HEK293 (cell line): ENCODE measurements at regions not wholly inside any gene's neighbourhood (a gene's known extent, or its start where the extent isn't known, plus 50 kb on each side); places are given as distances from the start of the nearest gene placed in this dataset.

Experiments
- CTCF ChIA-PET: fragments of 350-600 bp; formaldehyde crosslinking; extraction: SDS; loops from one replicate; lab custom pipeline; 2021; ENCODE audit warnings: antibody characterized with exemption; lab: Yijun Ruan, JAX
- POLR2A ChIA-PET: fragments of 300-600 bp; formaldehyde crosslinking; extraction: SDS; loops from one replicate; lab custom pipeline; 2020; ENCODE audit warnings: antibody characterized with exemption, inconsistent platforms; lab: Yijun Ruan, JAX
- H3K27ac ChIP-seq: fragments of 200-500 bp; sonication (Bioruptor generic); 2 replicates; pipeline ENCODE4 v1.5.1; 2014; ENCODE audit warnings: low read depth, low read length, control low read depth, inconsistent platforms; ENCODE audit errors: extremely low read depth
- H3K36me3 ChIP-seq, 2 experiments: fragments of 200-500 bp in 1 of 2; sonication (Bioruptor generic) in 1 of 2; 1 replicate in 1 of 2; 2 replicates in 1 of 2; pipeline ENCODE4 v1.5.1; 2014 to 2017; ENCODE audit warnings: inconsistent platforms in 2 of 2, low read length in 2 of 2; ENCODE audit not compliant: control insufficient read depth in 2 of 2, insufficient read depth in 1 of 2
- H3K4me1 ChIP-seq: fragments of 200-500 bp; sonication (Bioruptor generic); 2 replicates; pipeline ENCODE4 v1.5.1; 2014; ENCODE audit warnings: mild to moderate bottlenecking, low read length, inconsistent platforms; ENCODE audit not compliant: control insufficient read depth, insufficient read depth
- H3K4me3 ChIP-seq: 2 replicates; pipeline ENCODE4 v1.5.1; 2011; ENCODE audit warnings: low read depth, mild to moderate bottlenecking, control low read depth, low read length, moderate library complexity
- H3K9me3 ChIP-seq: fragments of 200-500 bp; sonication (Bioruptor generic); 2 replicates; pipeline ENCODE4 v1.5.1; 2014; ENCODE audit warnings: low read depth, low read length, inconsistent platforms; ENCODE audit not compliant: control insufficient read depth, insufficient read depth
- PATZ1 ChIP-seq: fragments of 450-650 bp; formaldehyde crosslinking; IDR thresholded peaks from 2 replicates; pipeline ENCODE4 v1.5.1; 2016; ENCODE audit warnings: missing biosample characterization, missing genetic modification characterization
- PRDM2 ChIP-seq: fragments of 450-650 bp; formaldehyde crosslinking; IDR thresholded peaks from 2 replicates; pipeline ENCODE4 v1.5.1; 2016; ENCODE audit warnings: missing biosample characterization, missing genetic modification characterization, borderline replicate concordance
- SCRT1 ChIP-seq: fragments of 450-650 bp; formaldehyde crosslinking; IDR thresholded peaks from 2 replicates; pipeline ENCODE4 v1.5.1; 2016; ENCODE audit warnings: missing biosample characterization, missing genetic modification characterization, borderline replicate concordance
- SP3 ChIP-seq: fragments of 450-650 bp; formaldehyde crosslinking; IDR thresholded peaks from 2 replicates; pipeline ENCODE4 v1.5.1; 2016; ENCODE audit warnings: missing biosample characterization, missing genetic modification characterization
- ZBTB20 ChIP-seq: fragments of 450-650 bp; formaldehyde crosslinking; IDR thresholded peaks from 2 replicates; pipeline ENCODE4 v1.5.1; 2016; ENCODE audit warnings: missing biosample characterization, missing genetic modification characterization
- ZFP3 ChIP-seq: fragments of 450-650 bp; formaldehyde crosslinking; IDR thresholded peaks from 2 replicates; pipeline ENCODE4 v1.5.1; 2016; ENCODE audit warnings: low read depth, missing biosample characterization, missing genetic modification characterization
- ZFP41 ChIP-seq: fragments of 450-650 bp; formaldehyde crosslinking; IDR thresholded peaks from 2 replicates; pipeline ENCODE4 v1.5.1; 2016; ENCODE audit warnings: missing biosample characterization, missing genetic modification characterization, borderline replicate concordance
- ZNF16 ChIP-seq: fragments of 450-650 bp; formaldehyde crosslinking; IDR thresholded peaks from 2 replicates; pipeline ENCODE4 v1.5.1; 2016; ENCODE audit warnings: low read depth, missing biosample characterization, missing genetic modification characterization
- ZNF335 ChIP-seq: fragments of 450-650 bp; formaldehyde crosslinking; conservative IDR thresholded peaks from 2 replicates; pipeline ENCODE4 v1.5.1; 2016; ENCODE audit warnings: missing biosample characterization, missing genetic modification characterization
- ZNF426 ChIP-seq: fragments of 450-650 bp; formaldehyde crosslinking; IDR thresholded peaks from 2 replicates; pipeline ENCODE4 v1.5.1; 2017; ENCODE audit warnings: missing biosample characterization, missing genetic modification characterization, mild to moderate bottlenecking, inconsistent platforms, moderate library complexity
- ZNF48 ChIP-seq: fragments of 450-650 bp; formaldehyde crosslinking; IDR thresholded peaks from 2 replicates; pipeline ENCODE4 v1.5.1; 2016; ENCODE audit warnings: missing biosample characterization, missing genetic modification characterization
- ZNF544 ChIP-seq: fragments of 450-650 bp; formaldehyde crosslinking; IDR thresholded peaks from 2 replicates; pipeline ENCODE4 v1.5.0; 2017; ENCODE audit warnings: missing biosample characterization, missing genetic modification characterization
- ZNF596 ChIP-seq: fragments of 450-650 bp; IDR thresholded peaks from 2 replicates; pipeline ENCODE4 v1.5.0; 2018; ENCODE audit warnings: missing biosample characterization, mild to moderate bottlenecking, missing genetic modification characterization, moderate library complexity
- ZNF626 ChIP-seq: fragments of 450-650 bp; sonication (Bioruptor Pico); formaldehyde crosslinking; IDR thresholded peaks from 2 replicates; pipeline ENCODE4 v1.5.1; 2018; ENCODE audit warnings: missing biosample characterization, missing genetic modification characterization, inconsistent platforms
- TF ChIP-seq, protein P1 (sequence below): fragments of 450-650 bp; formaldehyde crosslinking; IDR thresholded peaks from 2 replicates; pipeline ENCODE4 v1.5.1; 2017; ENCODE audit warnings: missing biosample characterization, missing genetic modification characterization
- TF ChIP-seq, protein P2 (sequence below): fragments of 450-650 bp; formaldehyde crosslinking; IDR thresholded peaks from 2 replicates; pipeline ENCODE4 v1.5.1; 2016; ENCODE audit warnings: missing biosample characterization, missing genetic modification characterization

DNA sequence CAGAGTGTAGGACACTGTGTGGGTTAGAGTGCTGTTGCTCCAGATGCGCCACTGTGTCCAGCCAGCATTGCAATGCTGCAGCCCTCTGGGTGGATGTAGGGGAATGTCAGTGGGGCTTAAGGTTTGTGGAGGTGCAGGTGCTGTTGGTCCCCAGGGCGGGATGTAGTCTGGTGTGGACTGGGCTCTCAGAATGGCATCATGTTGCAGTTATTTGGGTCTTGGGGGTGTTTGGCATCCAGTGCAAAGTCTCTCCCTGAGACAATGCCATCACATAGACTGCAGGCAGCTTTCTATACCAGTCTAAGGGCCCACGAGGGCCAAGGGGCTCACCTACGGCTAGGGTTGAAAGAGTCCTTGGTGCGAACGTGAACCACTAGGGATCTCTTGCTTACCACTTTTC lies 275.3 kb downstream of the SOX11 start (continued):
- no peak for TF ChIP-seq PRDM2
- no peak for TF ChIP-seq ZNF16

DNA sequence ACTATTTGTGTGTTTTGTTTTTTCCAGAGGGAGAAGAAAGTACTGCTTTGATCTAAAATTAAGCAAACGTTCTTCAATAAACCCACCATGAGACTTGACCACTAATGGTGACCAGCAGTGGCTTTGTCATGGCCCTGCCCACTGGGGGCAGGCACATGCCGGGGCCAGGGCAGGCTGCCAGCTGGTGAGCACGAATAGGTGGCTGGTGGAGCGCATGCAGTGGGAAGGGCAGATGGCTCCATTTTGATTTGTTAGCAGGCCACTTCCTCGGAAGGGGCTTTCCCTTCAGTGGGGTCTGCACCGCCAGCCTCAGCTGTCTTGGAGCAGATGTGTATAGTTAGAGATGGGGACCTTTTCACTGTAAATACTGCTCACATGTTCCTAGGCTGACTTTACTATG lies 277.1 kb downstream of the SOX11 start:
- CTCF ChIA-PET = no interaction called here
- Histone ChIP-seq H3K36me3 (no peaks in the 10 kb centered on the region), H3K4me3 (no peak overlapping the region), H3K4me1 (no peaks in the 10 kb centered on the region), H3K9me3 (no peaks in the 10 kb centered on the region), H3K27ac (no peak overlapping the region)
- POLR2A ChIA-PET = no interaction called here
- TF ChIP-seq, protein P1, sequence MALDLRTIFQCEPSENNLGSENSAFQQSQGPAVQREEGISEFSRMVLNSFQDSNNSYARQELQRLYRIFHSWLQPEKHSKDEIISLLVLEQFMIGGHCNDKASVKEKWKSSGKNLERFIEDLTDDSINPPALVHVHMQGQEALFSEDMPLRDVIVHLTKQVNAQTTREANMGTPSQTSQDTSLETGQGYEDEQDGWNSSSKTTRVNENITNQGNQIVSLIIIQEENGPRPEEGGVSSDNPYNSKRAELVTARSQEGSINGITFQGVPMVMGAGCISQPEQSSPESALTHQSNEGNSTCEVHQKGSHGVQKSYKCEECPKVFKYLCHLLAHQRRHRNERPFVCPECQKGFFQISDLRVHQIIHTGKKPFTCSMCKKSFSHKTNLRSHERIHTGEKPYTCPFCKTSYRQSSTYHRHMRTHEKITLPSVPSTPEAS (tag by site-specific recombination) = no peak
- TF ChIP-seq SCRT1 (no peak), ZFP3 (tag by site-specific recombination) (no peak), ZNF335 (no peak), ZBTB20 (tag by site-specific recombination) (no peak), ZNF426 (tag by site-specific recombination) (no peak)

- ChIA-PET POLR2A (no interaction called here), CTCF (no interaction called here)
- no peak overlapping the region for H3K27ac ChIP-seq
- H3K9me3 ChIP-seq = no peaks in the 10 kb centered on the region
- no peaks in the 10 kb centered on the region for H3K36me3 ChIP-seq
- TF ChIP-seq ZNF48 (tag by site-specific recombination) (no peak), ZNF626 (no peak), ZFP41 (tag by site-specific recombination) (no peak), ZNF596 (tag by site-specific recombination) (no peak), PATZ1 (tag by site-specific recombination) (no peak), ZNF544 (tag by site-specific recombination) (no peak), SP3 (tag by site-specific recombination) (no peak)
- TF ChIP-seq, protein P2, sequence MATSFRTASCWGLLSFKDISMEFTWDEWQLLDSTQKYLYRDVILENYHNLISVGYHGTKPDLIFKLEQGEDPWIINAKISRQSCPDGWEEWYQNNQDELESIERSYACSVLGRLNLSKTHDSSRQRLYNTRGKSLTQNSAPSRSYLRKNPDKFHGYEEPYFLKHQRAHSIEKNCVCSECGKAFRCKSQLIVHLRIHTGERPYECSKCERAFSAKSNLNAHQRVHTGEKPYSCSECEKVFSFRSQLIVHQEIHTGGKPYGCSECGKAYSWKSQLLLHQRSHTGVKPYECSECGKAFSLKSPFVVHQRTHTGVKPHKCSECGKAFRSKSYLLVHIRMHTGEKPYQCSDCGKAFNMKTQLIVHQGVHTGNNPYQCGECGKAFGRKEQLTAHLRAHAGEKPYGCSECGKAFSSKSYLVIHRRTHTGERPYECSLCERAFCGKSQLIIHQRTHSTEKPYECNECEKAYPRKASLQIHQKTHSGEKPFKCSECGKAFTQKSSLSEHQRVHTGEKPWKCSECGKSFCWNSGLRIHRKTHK = no peak
- H3K4me1 ChIP-seq = no peaks in the 10 kb centered on the region
- no peak overlapping the region for H3K4me3 ChIP-seq
Measured at GRCh38 chr2:5970347-5970746, 278.2 kb downstream of the SOX11 start.
